GM06990 (cell line): ENCODE measurements at regions not wholly inside any gene's neighbourhood (a gene's known extent, or its start where the extent isn't known, plus 50 kb on each side); places are given as distances from the start of the nearest gene placed in this dataset.

Source experiments
- DNase-seq: peaks from one replicate; pipeline ENCODE4 v3.0.0-alpha.2; 2011; ENCODE audit not compliant: insufficient read length; ENCODE audit errors: extremely low read depth
- H3K27me3 ChIP-seq: replicated peaks from 2 replicates; pipeline ENCODE4 v1.6.0; 2011; ENCODE audit warnings: low read length; ENCODE audit not compliant: control insufficient read depth, insufficient read depth
- H3K36me3 ChIP-seq: 2 replicates; pipeline ENCODE4 v1.5.1; 2011; ENCODE audit warnings: low read length; ENCODE audit not compliant: control insufficient read depth, insufficient read depth
- H3K4me3 ChIP-seq: replicated peaks from 2 replicates; pipeline ENCODE4 v1.5.1; 2011; ENCODE audit warnings: low read depth, mild to moderate bottlenecking, control low read depth, low read length
- TF ChIP-seq, protein P1 (sequence below): IDR thresholded peaks from 2 replicates; pipeline ENCODE4 v1.5.1; 2011; ENCODE audit warnings: low read length, control low read depth, mild to moderate bottlenecking, inconsistent platforms; ENCODE audit not compliant: insufficient read depth, poor library complexity, severe bottlenecking

DNA sequence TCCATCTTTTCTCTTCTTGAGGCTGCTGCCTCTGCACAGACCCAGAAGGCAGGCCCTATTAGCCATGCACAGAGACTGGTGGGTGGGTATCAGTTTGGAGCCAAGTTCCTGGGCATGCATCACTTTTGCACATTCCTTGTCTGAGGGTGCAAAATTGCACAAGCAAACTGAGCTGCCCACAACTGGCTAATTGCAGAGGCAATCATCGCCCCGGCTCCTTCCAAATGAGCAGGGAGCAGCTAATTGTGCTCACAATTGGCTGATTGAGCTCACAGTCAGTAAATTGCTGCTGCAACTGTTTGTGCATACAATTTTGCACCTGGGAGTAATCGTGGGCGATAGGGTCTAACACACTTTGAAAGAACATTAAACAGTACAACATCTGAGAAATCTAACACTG lies 511.4 kb downstream of the DHX35 start:
- TF ChIP-seq, protein P1, sequence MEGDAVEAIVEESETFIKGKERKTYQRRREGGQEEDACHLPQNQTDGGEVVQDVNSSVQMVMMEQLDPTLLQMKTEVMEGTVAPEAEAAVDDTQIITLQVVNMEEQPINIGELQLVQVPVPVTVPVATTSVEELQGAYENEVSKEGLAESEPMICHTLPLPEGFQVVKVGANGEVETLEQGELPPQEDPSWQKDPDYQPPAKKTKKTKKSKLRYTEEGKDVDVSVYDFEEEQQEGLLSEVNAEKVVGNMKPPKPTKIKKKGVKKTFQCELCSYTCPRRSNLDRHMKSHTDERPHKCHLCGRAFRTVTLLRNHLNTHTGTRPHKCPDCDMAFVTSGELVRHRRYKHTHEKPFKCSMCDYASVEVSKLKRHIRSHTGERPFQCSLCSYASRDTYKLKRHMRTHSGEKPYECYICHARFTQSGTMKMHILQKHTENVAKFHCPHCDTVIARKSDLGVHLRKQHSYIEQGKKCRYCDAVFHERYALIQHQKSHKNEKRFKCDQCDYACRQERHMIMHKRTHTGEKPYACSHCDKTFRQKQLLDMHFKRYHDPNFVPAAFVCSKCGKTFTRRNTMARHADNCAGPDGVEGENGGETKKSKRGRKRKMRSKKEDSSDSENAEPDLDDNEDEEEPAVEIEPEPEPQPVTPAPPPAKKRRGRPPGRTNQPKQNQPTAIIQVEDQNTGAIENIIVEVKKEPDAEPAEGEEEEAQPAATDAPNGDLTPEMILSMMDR = no peak
- no peaks in the 10 kb centered on the region for H3K27me3 ChIP-seq

DNA sequence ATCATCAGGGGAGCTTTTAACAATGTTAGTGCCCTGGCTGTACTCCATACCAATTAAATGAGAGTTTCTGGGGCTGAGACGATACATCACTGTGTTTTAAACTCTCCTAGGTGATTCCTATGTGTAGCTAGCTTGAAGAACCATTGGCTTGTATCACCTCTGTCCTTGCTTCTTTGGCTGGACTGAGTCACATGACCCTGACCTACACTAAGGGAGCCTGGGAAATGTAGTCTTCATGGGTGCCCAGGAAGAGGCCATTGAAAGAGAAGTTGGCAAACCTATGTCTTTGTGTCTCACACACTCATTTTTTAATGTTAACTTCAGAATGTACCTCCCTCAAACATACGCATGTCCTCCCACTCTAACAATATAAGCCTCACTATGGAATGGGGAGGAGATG lies 506.6 kb downstream of the DHX35 start:
- TF ChIP-seq, protein P1 = no peak
- DNase-seq = no peak
- Histone ChIP-seq H3K4me3 (no peak overlapping the region), H3K27me3 (no peaks in the 10 kb centered on the region), H3K36me3 (no peaks in the 10 kb centered on the region)

More for the DNA sequence above, 511.4 kb downstream of the DHX35 start:
- Histone ChIP-seq H3K36me3 (no peaks in the 10 kb centered on the region), H3K4me3 (no peak overlapping the region)
- DNase-seq = no peak

DNA sequence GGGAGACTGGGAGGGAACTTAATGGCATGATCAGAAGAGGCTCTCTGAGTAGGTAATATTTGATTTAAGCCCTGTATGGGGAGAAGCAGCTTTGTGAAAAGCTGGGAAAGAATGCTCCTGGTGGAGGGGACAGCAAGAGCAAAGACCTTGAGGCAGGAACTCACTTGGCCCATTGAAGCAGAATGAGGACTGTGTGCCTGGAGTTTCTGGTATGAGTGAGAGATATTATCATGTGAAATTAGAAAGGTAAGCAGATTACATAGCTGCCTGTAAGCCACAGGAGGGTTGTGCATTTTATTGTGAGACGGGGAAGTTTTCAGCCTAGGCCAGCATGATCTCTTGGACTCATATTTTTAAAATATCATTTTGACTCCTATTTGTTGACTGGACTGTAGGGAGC lies 502.1 kb downstream of the DHX35 start:
- Histone ChIP-seq H3K27me3 (no peaks in the 10 kb centered on the region), H3K4me3 (no peak overlapping the region), H3K36me3 (no peaks in the 10 kb centered on the region)
- DNase-seq = no peak
- TF ChIP-seq, protein P1 = no peak

DNA sequence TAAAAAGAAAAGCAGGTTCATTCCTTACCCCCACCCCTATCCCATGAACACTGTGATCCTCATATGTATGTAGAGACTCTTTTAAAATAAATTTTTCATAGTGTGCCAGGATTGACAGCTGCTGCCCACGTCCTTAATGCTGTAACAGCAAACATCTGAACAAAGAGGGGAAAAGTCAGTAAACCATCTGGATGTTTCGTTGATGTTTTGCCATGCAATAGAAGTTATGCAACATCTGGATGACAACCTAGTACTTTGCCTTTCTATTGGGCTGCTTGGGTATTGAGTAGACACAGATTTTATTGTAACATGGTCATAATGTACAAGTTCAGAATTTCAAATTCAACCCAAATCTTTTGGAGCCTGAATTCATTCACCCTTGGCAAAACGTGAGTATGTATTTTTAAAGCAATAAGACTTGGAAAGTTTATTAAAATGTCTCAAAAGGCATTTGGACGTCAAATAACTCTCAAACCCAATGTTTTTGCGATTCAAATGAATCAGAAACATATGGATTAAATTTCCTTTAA lies 500.3 kb downstream of the DHX35 start:
- H3K27me3 ChIP-seq = no peaks in the 10 kb centered on the region
- DNase-seq = no peak
- TF ChIP-seq, protein P1 = no peak
- no peak overlapping the region for H3K4me3 ChIP-seq
- H3K36me3 ChIP-seq = no peaks in the 10 kb centered on the region

DNA sequence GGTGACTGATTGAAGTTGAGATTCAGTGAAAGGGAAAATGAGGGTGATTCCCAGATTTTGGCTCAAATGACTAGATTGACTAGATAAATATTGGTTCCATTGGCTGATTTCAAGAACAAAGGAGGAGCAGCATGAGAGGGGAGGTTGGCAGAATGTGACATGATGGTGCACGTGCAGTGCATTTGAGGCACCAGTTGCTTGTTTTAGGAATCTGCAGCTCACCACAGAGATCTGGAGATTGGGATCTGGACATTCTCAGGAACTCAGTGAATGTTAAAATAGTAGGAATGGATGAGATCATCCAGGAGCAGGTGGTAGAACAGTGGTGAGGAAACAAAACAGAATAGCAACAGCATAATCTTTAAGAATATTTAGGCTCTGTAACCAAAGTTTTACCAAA lies 496.3 kb downstream of the DHX35 start:
- H3K27me3 ChIP-seq = no peaks in the 10 kb centered on the region; the same call in 1 of the 2 replicates
- TF ChIP-seq, protein P1 = no peak
- no peaks in the 10 kb centered on the region for H3K36me3 ChIP-seq
- DNase-seq = no peak
- no peak overlapping the region for H3K4me3 ChIP-seq

DNA sequence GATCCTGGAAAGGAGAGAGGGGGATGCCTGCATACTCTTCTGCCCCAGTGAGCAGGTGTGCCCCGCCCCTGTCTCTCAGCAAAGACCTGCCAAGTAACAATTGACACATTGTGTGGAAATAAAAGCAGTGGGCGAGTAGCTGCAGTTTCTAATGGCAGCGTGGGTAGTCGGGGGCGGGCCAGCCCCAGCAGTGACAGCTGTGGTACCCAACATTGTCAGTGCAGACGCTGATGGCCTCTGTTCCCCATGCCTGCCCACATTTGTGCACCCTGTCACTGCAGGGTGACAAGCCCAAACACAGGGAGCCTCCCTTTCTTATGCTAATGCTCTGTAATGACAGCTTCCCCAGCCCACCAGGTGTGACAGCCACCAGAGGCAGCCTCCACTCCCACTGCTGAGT lies 491.7 kb downstream of the DHX35 start:
- Histone ChIP-seq H3K4me3 (no peak overlapping the region), H3K36me3 (no peaks in the 10 kb centered on the region), H3K27me3 (no peaks in the 10 kb centered on the region; the same call in 1 of the 2 replicates)
- TF ChIP-seq, protein P1 = no peak
- DNase-seq = no peak
